ENCODE measurements at regions not wholly inside any gene's neighbourhood (a gene's known extent, or its start where the extent isn't known, plus 50 kb on each side); places are given as distances from the start of the nearest gene placed in this dataset.

DNA sequence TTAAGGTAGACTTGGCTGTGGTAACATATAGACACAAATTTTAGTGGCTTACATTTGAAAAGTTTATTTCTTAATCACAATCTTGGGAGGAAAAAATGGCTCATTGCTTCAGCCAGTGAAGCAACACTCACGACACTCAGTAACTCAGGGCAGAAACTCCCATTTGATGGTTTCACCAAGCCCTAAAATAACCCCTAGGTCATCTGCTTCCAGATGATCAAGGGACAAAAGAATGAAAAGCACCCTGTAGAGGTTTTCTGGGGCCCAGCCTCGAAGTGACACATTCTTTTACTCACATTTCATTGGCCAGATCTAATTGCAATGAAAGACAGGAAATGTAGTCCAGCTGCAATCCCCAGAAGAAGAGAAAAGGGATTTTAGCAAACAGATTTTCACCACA, 275.9 kb downstream of the TMX3 start:
- Mint-ChIP-seq H3K27me3 (no peaks in the 10 kb centered on the region), H3K27ac (no peak overlapping the region), H3K4me3 (no peak overlapping the region), H3K36me3 (ENCODE audit: low read depth) (no peaks in the 10 kb centered on the region), H3K4me1 (ENCODE audit: low read depth) (peaks cover 7% of the 10 kb centered on the region), H3K9me3 (peaks cover 10% of the 10 kb centered on the region)
- intact Hi-C loops (cut with micrococcal nuclease) = no loop called here
- CTCF ChIA-PET = no interaction called here
- no peak for DNase-seq
- TF ChIP-seq, protein P1, sequence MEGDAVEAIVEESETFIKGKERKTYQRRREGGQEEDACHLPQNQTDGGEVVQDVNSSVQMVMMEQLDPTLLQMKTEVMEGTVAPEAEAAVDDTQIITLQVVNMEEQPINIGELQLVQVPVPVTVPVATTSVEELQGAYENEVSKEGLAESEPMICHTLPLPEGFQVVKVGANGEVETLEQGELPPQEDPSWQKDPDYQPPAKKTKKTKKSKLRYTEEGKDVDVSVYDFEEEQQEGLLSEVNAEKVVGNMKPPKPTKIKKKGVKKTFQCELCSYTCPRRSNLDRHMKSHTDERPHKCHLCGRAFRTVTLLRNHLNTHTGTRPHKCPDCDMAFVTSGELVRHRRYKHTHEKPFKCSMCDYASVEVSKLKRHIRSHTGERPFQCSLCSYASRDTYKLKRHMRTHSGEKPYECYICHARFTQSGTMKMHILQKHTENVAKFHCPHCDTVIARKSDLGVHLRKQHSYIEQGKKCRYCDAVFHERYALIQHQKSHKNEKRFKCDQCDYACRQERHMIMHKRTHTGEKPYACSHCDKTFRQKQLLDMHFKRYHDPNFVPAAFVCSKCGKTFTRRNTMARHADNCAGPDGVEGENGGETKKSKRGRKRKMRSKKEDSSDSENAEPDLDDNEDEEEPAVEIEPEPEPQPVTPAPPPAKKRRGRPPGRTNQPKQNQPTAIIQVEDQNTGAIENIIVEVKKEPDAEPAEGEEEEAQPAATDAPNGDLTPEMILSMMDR (IDR thresholded peaks at IDR 0.05) = no peak
- POLR2A ChIA-PET = no interaction called here
- ATAC-seq = peak; percentile 47

DNA sequence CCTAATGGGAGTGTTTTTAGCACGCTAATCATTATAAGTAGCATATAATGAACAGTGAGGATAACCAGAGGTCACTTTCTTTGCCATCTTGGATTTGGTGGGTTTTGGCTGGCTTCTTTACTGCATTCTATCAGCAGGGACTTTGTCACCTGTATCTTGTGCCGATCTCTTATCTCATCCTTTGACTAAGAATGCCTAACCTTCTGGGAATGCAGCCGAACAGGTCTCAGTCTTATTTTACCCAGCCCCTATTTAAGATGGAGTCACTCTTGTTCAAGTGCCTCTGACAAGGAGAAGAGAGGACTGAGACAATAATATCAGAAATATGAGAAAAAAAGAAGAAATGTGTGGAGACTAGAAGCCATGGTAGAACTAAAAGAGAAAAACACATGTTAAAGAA, 276.4 kb downstream of the TMX3 start:
- ATAC-seq (no peak), DNase-seq (no peak)
- peaks cover 7% of the 10 kb centered on the region for H3K4me1 Mint-ChIP-seq (ENCODE audit: low read depth)
- ChIA-PET CTCF (no interaction called here), POLR2A (no interaction called here)
- intact Hi-C loops (cut with micrococcal nuclease) = no loop called here
- H3K9me3 Mint-ChIP-seq = peaks cover 10% of the 10 kb centered on the region
- TF ChIP-seq, protein P1 (IDR thresholded peaks at IDR 0.05) = no peak
- no peaks in the 10 kb centered on the region for H3K36me3 Mint-ChIP-seq (ENCODE audit: low read depth)
- no peak overlapping the region for H3K27ac Mint-ChIP-seq
- H3K27me3 Mint-ChIP-seq = no peaks in the 10 kb centered on the region
- H3K4me3 Mint-ChIP-seq = no peak overlapping the region

DNA sequence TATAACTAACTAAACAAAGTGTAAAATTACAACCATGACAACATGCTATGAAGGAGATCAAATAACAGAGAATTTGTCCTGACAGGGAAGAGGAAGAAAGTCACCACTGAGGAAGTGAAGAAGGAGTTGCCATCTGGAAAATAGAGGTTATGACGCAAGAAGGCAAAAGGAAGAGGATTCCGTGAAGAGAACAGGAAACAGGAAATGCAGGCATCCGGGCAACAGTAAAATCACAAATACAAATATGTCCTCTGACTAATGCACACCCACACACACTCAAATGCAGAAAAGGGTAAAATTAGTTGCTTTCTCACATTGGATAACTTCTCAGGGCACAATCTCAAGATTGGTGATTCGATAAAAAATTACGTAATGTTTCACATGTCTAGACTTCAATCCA, 278.4 kb downstream of the TMX3 start:
- intact Hi-C loops (cut with micrococcal nuclease) = no loop called here
- H3K9me3 Mint-ChIP-seq = peaks cover 10% of the 10 kb centered on the region
- ATAC-seq (peak; percentile 39), DNase-seq (peak; percentile 10)
- ChIA-PET POLR2A (no interaction called here), CTCF (no interaction called here)
- H3K4me3 Mint-ChIP-seq = no peak overlapping the region
- H3K27ac Mint-ChIP-seq = no peak overlapping the region
- H3K27me3 Mint-ChIP-seq = no peaks in the 10 kb centered on the region
- H3K36me3 Mint-ChIP-seq (ENCODE audit: low read depth) = no peaks in the 10 kb centered on the region
- H3K4me1 Mint-ChIP-seq (ENCODE audit: low read depth) = peaks cover 7% of the 10 kb centered on the region
- TF ChIP-seq, protein P1 (IDR thresholded peaks at IDR 0.05) = no peak

DNA sequence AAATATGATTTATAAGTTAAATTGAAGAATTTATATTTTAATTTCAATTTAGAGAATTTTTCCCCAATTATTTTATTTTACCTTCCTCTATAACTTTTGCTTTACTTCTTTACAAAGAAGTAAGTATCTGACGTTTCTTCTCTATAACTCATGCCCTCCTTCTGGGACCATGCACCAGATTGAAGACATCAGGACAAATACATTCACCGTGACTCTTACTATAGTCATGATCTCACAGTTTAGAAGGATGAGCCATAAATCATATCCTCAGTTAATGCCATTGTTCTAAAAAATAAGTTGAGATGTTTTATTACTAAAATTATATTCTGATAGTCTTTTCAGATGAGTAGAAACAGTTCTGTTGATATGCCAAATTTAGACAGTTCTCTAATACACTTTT, 279.3 kb downstream of the TMX3 start:
- no peak for ATAC-seq
- H3K4me3 Mint-ChIP-seq = no peak overlapping the region

DNA sequence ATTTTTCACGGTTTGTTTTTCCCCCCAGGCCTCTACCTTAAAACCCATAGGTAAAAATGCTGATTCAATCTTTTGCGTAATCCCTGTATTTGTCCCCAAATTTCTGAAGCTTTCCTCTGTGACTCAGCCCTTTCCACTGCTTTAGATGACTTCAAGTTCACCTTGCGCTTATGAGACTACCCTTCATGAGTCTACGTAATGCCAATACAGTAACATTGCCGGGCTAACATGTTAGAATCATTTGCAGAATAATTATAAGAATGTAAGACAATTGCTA, 283.0 kb downstream of the TMX3 start:
- POLR2A ChIA-PET = no interaction called here
- H3K4me3 Mint-ChIP-seq = no peak overlapping the region
- TF ChIP-seq, protein P1 (IDR thresholded peaks at IDR 0.05) = no peak

More for the DNA sequence above, 279.3 kb downstream of the TMX3 start:
- no peak overlapping the region for H3K27ac Mint-ChIP-seq
- H3K27me3 Mint-ChIP-seq = no peaks in the 10 kb centered on the region
- DNase-seq = no peak
- TF ChIP-seq, protein P1 (IDR thresholded peaks at IDR 0.05) = no peak
- ChIA-PET POLR2A (no interaction called here), CTCF (no interaction called here)
- H3K36me3 Mint-ChIP-seq (ENCODE audit: low read depth) = no peaks in the 10 kb centered on the region
- H3K9me3 Mint-ChIP-seq = peaks cover 10% of the 10 kb centered on the region
- intact Hi-C loops (cut with micrococcal nuclease) = no loop called here
- peaks cover 7% of the 10 kb centered on the region for H3K4me1 Mint-ChIP-seq (ENCODE audit: low read depth)

More for the DNA sequence above, 283.0 kb downstream of the TMX3 start:
- no peak for DNase-seq
- no peak for ATAC-seq
- H3K27me3 Mint-ChIP-seq = no peaks in the 10 kb centered on the region
- peaks cover 6% of the 10 kb centered on the region for H3K9me3 Mint-ChIP-seq
- peaks cover 7% of the 10 kb centered on the region for H3K4me1 Mint-ChIP-seq (ENCODE audit: low read depth)
- intact Hi-C loops (cut with micrococcal nuclease) = no loop called here
- no peaks in the 10 kb centered on the region for H3K36me3 Mint-ChIP-seq (ENCODE audit: low read depth)
- H3K27ac Mint-ChIP-seq = no peak overlapping the region
- CTCF ChIA-PET = no interaction called here

Data from activated CD8-positive, alpha-beta T cell treated with anti-CD3 and anti-CD28 coated beads for 36 hours (primary cell).